B cell (primary cell): ENCODE measurements at regions not wholly inside any gene's neighbourhood (a gene's known extent, or its start where the extent isn't known, plus 50 kb on each side); places are given as distances from the start of the nearest gene placed in this dataset.

Source experiments
- EZH2 ChIP-seq: IDR thresholded peaks from 2 replicates; pipeline ENCODE4 v1.6.1; 2012; ENCODE audit warnings: borderline replicate concordance, low read depth, mild to moderate bottlenecking, moderate library complexity, low read length; ENCODE audit not compliant: insufficient read depth, poor library complexity, severe bottlenecking
- TF ChIP-seq, protein P1 (sequence below): fragments of 200-600 bp; IDR thresholded peaks from one replicate; pipeline ENCODE4 v1.8.0; 2022; ENCODE audit warnings: antibody characterized with exemption, mild to moderate bottlenecking

DNA sequence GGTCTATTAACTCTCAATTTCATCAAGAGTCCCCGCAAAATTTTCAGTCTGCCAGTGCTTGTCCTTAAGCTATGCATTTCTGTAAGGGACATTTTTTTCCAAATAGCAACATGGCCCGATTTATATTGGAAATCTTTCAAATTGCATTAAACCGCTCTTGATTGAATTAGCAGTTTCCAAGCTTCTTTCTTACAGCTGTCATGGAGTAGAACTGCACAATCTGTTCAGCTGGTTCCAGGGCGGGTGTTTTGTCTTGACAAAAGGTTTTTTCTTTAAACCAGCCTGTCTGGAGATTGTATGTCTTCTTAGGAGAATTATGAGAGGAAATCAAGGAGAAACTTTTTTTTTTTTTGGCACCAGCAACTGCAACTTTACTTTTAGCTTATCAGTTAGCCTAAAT is 185.8 kb downstream of the ALG10B start:
- TF ChIP-seq, protein P1, sequence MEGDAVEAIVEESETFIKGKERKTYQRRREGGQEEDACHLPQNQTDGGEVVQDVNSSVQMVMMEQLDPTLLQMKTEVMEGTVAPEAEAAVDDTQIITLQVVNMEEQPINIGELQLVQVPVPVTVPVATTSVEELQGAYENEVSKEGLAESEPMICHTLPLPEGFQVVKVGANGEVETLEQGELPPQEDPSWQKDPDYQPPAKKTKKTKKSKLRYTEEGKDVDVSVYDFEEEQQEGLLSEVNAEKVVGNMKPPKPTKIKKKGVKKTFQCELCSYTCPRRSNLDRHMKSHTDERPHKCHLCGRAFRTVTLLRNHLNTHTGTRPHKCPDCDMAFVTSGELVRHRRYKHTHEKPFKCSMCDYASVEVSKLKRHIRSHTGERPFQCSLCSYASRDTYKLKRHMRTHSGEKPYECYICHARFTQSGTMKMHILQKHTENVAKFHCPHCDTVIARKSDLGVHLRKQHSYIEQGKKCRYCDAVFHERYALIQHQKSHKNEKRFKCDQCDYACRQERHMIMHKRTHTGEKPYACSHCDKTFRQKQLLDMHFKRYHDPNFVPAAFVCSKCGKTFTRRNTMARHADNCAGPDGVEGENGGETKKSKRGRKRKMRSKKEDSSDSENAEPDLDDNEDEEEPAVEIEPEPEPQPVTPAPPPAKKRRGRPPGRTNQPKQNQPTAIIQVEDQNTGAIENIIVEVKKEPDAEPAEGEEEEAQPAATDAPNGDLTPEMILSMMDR = no peak
- no peak for TF ChIP-seq EZH2
